ENCODE measurements at regions not wholly inside any gene's neighbourhood (a gene's known extent, or its start where the extent isn't known, plus 50 kb on each side); places are given as distances from the start of the nearest gene placed in this dataset.

DNA sequence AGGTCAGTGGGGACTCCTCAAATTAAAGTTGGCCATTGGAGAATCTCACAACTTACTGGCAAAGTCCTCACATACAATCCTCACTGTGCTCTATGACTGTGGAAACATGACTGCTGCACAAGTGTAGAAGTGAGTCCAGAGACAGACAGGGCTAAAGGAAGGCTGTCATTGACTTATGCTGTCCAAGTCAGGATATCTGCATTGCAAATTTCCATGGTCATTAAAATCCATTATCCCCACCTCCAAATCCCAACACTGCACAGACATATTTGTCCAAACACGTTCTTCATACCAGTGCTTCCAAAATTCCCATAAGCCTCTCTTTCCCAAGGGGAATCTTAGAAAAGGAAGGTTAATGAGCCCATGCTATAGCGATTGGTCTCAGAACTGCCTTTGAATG is 396.8 kb upstream of the ANKRD30A start:
- no peak overlapping the region for H3K4me3 ChIP-seq (ENCODE audit: low read depth, low read length)
- DNase-seq (ENCODE audit: low read depth), result no peak

DNA sequence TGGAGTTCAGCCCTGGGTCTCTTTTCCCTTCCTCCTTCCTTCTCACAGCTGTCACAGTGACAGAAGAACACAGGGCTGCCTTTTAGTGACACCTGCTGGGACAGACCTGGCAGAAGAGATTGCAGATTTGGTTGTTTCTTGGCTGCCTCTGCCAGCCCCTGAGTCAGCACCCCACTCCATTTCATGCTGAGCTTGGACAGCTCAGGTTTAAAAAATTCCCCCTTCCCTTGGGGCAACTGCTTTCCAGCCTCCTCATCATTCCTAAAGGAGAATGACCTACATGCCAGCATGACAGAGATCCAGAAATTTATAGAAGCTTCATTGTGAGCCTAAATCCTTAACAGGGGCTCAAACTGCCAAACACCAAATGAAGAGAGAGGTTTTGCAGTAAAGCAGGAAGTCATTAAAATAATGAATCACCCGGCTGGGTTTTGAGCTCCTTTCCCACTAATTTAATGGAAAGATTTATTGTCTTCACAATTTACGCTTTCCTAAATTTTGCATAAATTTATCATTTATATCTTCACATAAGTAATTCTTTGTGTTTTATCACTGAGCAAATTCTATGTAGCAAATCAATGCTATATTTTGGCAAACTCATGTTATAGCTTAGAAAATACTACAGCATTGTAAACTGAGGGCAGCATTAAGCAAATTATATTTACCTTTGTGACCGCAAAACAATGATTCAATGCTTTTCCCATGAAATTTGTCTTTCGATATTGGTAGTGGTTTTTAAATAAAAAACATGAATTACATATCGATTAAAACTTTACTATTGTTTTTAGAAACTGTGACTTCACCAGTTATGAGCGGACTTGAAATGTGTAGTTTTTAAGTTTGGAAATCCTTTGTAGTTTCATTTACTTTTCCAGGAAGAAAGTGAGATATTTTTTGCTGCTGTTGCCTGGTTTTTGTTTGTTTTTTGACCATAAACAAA is 399.5 kb upstream of the ANKRD30A start:
- TF ChIP-seq, protein P1, sequence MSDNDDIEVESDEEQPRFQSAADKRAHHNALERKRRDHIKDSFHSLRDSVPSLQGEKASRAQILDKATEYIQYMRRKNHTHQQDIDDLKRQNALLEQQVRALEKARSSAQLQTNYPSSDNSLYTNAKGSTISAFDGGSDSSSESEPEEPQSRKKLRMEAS (IDR thresholded peaks at IDR 0.05; ENCODE audit: low read depth, low read length), result no peak
- TF ChIP-seq, protein P2, sequence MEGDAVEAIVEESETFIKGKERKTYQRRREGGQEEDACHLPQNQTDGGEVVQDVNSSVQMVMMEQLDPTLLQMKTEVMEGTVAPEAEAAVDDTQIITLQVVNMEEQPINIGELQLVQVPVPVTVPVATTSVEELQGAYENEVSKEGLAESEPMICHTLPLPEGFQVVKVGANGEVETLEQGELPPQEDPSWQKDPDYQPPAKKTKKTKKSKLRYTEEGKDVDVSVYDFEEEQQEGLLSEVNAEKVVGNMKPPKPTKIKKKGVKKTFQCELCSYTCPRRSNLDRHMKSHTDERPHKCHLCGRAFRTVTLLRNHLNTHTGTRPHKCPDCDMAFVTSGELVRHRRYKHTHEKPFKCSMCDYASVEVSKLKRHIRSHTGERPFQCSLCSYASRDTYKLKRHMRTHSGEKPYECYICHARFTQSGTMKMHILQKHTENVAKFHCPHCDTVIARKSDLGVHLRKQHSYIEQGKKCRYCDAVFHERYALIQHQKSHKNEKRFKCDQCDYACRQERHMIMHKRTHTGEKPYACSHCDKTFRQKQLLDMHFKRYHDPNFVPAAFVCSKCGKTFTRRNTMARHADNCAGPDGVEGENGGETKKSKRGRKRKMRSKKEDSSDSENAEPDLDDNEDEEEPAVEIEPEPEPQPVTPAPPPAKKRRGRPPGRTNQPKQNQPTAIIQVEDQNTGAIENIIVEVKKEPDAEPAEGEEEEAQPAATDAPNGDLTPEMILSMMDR (IDR thresholded peaks at IDR 0.05; ENCODE audit: low read depth, low read length), result no peak
- TF ChIP-seq POLR2A (IDR thresholded peaks at IDR 0.05; ENCODE audit: extremely low read depth, insufficient read length), result no peak
- no peak for TF ChIP-seq MYC (IDR thresholded peaks at IDR 0.05; ENCODE audit: low read depth, low read length)
- H3K4me3 ChIP-seq (ENCODE audit: low read depth, low read length), result no peak overlapping the region
- peak; percentile 14 for DNase-seq (ENCODE audit: low read depth)

More for the DNA sequence above, 396.8 kb upstream of the ANKRD30A start:
- TF ChIP-seq MYC (IDR thresholded peaks at IDR 0.05; ENCODE audit: low read depth, low read length) (no peak), POLR2A (IDR thresholded peaks at IDR 0.05; ENCODE audit: extremely low read depth, insufficient read length) (no peak)
- TF ChIP-seq, protein P1 (IDR thresholded peaks at IDR 0.05; ENCODE audit: low read depth, low read length), result no peak
- TF ChIP-seq, protein P2 (IDR thresholded peaks at IDR 0.05; ENCODE audit: low read depth, low read length), result no peak

DNA sequence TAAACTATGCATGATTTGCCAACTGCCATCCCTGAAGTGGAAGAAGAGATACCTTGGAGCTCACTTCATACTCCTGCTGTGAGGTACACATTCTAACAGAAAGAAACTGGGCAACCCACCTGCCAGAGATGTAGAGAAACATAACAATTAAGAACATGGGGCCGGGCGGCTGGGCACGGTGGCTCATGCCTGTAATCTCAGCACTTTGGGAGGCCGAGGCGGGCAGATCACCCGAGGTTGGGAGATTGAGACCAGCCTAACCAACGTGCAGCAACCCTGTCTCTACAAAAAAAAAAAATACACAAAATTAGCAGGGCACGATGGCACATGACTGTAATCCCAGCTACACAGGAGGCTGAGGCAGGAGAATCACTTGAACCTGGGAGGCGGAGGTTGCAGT is 402.6 kb upstream of the ANKRD30A start:
- DNase-seq (ENCODE audit: low read depth), result no peak
- TF ChIP-seq POLR2A (IDR thresholded peaks at IDR 0.05; ENCODE audit: extremely low read depth, insufficient read length) (no peak), MYC (IDR thresholded peaks at IDR 0.05; ENCODE audit: low read depth, low read length) (no peak)
- TF ChIP-seq, protein P2 (IDR thresholded peaks at IDR 0.05; ENCODE audit: low read depth, low read length), result no peak
- TF ChIP-seq, protein P1 (IDR thresholded peaks at IDR 0.05; ENCODE audit: low read depth, low read length), result no peak
- no peak overlapping the region for H3K4me3 ChIP-seq (ENCODE audit: low read depth, low read length)

DNA sequence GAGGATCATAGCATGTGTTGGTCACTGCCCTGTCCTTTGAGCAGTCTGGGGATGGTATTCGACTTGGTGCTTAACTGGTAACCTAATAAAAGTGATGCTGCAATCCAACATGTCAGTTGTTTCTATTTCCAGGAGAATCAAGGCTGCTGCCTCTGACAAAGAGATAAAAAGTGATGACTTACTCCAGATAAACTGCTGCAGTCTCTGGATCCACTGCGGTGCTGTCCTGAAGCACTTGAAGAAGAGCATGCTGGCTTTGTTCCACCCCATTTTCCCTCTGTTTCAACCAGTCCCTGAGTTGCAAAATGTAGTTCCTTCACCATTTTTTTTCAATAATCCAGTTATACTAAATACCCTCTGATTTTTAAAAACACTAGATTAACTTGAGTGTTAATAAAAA is 403.5 kb upstream of the ANKRD30A start:
- no peak for DNase-seq (ENCODE audit: low read depth)
- TF ChIP-seq MYC (IDR thresholded peaks at IDR 0.05; ENCODE audit: low read depth, low read length), result no peak
- TF ChIP-seq, protein P1 (IDR thresholded peaks at IDR 0.05; ENCODE audit: low read depth, low read length), result no peak
- no peak for TF ChIP-seq POLR2A (IDR thresholded peaks at IDR 0.05; ENCODE audit: extremely low read depth, insufficient read length)
- TF ChIP-seq, protein P2 (IDR thresholded peaks at IDR 0.05; ENCODE audit: low read depth, low read length), result no peak
- H3K4me3 ChIP-seq (ENCODE audit: low read depth, low read length), result no peak overlapping the region

DNA sequence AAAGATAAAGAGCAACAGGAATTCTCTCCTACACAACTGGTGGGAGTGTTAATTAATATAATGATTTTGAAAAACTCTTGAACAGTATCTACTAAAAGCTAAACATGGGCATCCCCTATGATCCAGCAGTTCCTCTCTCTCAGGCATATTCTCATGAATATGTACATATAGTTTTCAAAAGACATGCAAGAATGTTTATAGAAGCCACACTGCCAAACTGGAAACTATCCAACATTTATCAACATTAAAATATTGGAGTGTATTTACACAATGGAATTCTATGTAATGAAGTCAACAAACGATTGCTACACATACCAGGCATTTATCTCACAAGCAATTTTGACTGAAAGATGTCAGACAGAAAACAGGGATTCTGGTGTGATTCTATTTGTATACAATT is 404.5 kb upstream of the ANKRD30A start:
- TF ChIP-seq POLR2A (IDR thresholded peaks at IDR 0.05; ENCODE audit: extremely low read depth, insufficient read length), result no peak
- TF ChIP-seq MYC (IDR thresholded peaks at IDR 0.05; ENCODE audit: low read depth, low read length), result no peak
- TF ChIP-seq, protein P2 (IDR thresholded peaks at IDR 0.05; ENCODE audit: low read depth, low read length), result no peak
- TF ChIP-seq, protein P1 (IDR thresholded peaks at IDR 0.05; ENCODE audit: low read depth, low read length), result no peak
- no peak overlapping the region for H3K4me3 ChIP-seq (ENCODE audit: low read depth, low read length)
- no peak for DNase-seq (ENCODE audit: low read depth)
